GM18867 (cell line): ENCODE measurements at regions not wholly inside any gene's neighbourhood (a gene's known extent, or its start where the extent isn't known, plus 50 kb on each side); places are given as distances from the start of the nearest gene placed in this dataset.

Experiments
- ATAC-seq: cut with Tn5 transposase; IDR thresholded peaks from one replicate; pipeline ENCODE4 v1.9.1; 2021; ENCODE audit warnings: mild to moderate bottlenecking, moderate library complexity; ENCODE audit not compliant: unreplicated experiment

GRCh38 chr1:8147956-8148355 is 121.8 kb upstream of the ERRFI1 start:
- ATAC-seq = no peak

- no peak for ATAC-seq
Measured at GRCh38 chr1:8146257-8146855, 120.2 kb upstream of the ERRFI1 start.

GRCh38 chr1:8145545-8146202 is 119.6 kb upstream of the ERRFI1 start:
- no peak for ATAC-seq

GRCh38 chr1:8144323-8144722 is 118.2 kb upstream of the ERRFI1 start:
- ATAC-seq = no peak

- no peak for ATAC-seq
Measured at GRCh38 chr1:8142955-8143629, 117.0 kb upstream of the ERRFI1 start.

GRCh38 chr1:8139941-8140340 is 113.8 kb upstream of the ERRFI1 start:
- ATAC-seq = no peak

- ATAC-seq = no peak
Measured at GRCh38 chr1:8139383-8139782, 113.3 kb upstream of the ERRFI1 start.

- no peak for ATAC-seq
Measured at GRCh38 chr1:8138673-8139072, 112.6 kb upstream of the ERRFI1 start.

- no peak for ATAC-seq
Measured at GRCh38 chr1:8137481-8138244, 111.6 kb upstream of the ERRFI1 start.

GRCh38 chr1:8136766-8137165 is 110.7 kb upstream of the ERRFI1 start:
- no peak for ATAC-seq

- no peak for ATAC-seq
Measured at GRCh38 chr1:8135250-8135649, 109.1 kb upstream of the ERRFI1 start.

GRCh38 chr1:8134546-8135235 is 108.6 kb upstream of the ERRFI1 start:
- ATAC-seq = no peak

GRCh38 chr1:8133657-8134430 is 107.7 kb upstream of the ERRFI1 start:
- no peak for ATAC-seq

- ATAC-seq = no peak
Measured at GRCh38 chr1:8133190-8133589, 107.1 kb upstream of the ERRFI1 start.

GRCh38 chr1:8127171-8127641 is 101.1 kb upstream of the ERRFI1 start:
- ATAC-seq = no peak

GRCh38 chr1:8122477-8123407 is 96.6 kb upstream of the ERRFI1 start:
- ATAC-seq = no peak

- ATAC-seq = no peak
Measured at GRCh38 chr1:8122160-8122476, 96.0 kb upstream of the ERRFI1 start.

- no peak for ATAC-seq
Measured at GRCh38 chr1:8121261-8122159, 95.4 kb upstream of the ERRFI1 start.
